ENCODE measurements at regions not wholly inside any gene's neighbourhood (a gene's known extent, or its start where the extent isn't known, plus 50 kb on each side); places are given as distances from the start of the nearest gene placed in this dataset.

- no peak for TF ChIP-seq EZH2 (IDR thresholded peaks at IDR 0.05; ENCODE audit: borderline replicate concordance)
- TF ChIP-seq CTCF (IDR thresholded peaks at IDR 0.05; ENCODE audit: poor library complexity) = no peak
- TF ChIP-seq EZH2phosphoT487 (IDR thresholded peaks at IDR 0.05; ENCODE audit: low read depth, severe bottlenecking, unreplicated experiment) = no peak
These were observed 111.4 kb upstream of the SLC7A1 start for GRCh38 chr13:29706923-29707322.

Data from hepatocyte (in vitro differentiated cells).